ENCODE measurements at regions not wholly inside any gene's neighbourhood (a gene's known extent, or its start where the extent isn't known, plus 50 kb on each side); places are given as distances from the start of the nearest gene placed in this dataset.

DNA sequence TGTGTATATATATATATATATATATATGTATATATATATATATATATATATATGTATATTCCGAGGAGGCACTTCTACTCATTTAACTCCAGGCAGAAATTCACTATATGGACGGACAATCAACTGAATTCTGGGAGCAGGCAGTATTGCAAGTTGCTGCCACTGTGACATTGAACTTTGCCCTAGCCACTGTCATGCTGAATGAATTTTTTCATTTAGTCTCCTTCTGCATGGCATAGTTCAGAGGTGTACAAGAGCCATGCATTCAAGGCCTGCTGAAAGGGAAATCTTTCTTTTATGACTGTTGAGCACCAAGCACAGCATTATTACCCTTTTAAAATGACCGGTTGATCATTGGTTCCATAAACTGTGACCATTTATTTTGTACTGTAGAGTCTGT lies 176.2 kb upstream of the THRB start:
- TF ChIP-seq, protein P1, sequence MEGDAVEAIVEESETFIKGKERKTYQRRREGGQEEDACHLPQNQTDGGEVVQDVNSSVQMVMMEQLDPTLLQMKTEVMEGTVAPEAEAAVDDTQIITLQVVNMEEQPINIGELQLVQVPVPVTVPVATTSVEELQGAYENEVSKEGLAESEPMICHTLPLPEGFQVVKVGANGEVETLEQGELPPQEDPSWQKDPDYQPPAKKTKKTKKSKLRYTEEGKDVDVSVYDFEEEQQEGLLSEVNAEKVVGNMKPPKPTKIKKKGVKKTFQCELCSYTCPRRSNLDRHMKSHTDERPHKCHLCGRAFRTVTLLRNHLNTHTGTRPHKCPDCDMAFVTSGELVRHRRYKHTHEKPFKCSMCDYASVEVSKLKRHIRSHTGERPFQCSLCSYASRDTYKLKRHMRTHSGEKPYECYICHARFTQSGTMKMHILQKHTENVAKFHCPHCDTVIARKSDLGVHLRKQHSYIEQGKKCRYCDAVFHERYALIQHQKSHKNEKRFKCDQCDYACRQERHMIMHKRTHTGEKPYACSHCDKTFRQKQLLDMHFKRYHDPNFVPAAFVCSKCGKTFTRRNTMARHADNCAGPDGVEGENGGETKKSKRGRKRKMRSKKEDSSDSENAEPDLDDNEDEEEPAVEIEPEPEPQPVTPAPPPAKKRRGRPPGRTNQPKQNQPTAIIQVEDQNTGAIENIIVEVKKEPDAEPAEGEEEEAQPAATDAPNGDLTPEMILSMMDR (conservative IDR thresholded peaks at IDR 0.05; ENCODE audit: low read length): no peak
- TF ChIP-seq EZH2phosphoT487 (IDR thresholded peaks at IDR 0.05; ENCODE audit: borderline replicate concordance, low read depth, low read length): no peak
- Histone ChIP-seq H3K9me2 (ENCODE audit: insufficient read depth, low read length) (no peaks in the 10 kb centered on the region), H3K4me3 (ENCODE audit: low read depth, low read length, poor library complexity, severe bottlenecking) (no peak overlapping the region), H3K4me2 (ENCODE audit: low read length) (no peak overlapping the region), H3K79me2 (ENCODE audit: insufficient read depth, low read depth, low read length) (no peaks in the 10 kb centered on the region), H3K27ac (ENCODE audit: low read depth, low read length, poor library complexity, severe bottlenecking) (no peak overlapping the region), H3K9me3 (ENCODE audit: low read length) (no peaks in the 10 kb centered on the region), H3K36me3 (ENCODE audit: insufficient read depth, low read length) (no peaks in the 10 kb centered on the region), H2AFZ (ENCODE audit: low read length) (no peak overlapping the region), H4K20me1 (ENCODE audit: insufficient read depth, low read length) (no peaks in the 10 kb centered on the region), H3K4me1 (ENCODE audit: insufficient read depth, low read length, poor library complexity, severe bottlenecking) (no peaks in the 10 kb centered on the region)
- intact Hi-C loops (cut with micrococcal nuclease; ENCODE audit: unreplicated experiment): no loop called here
- BruUV-seq (replicated peaks): no TSS peak
- DNase-seq (ENCODE audit: low spot score): no peak
- ChIA-PET POLR2A (no interaction called here), CTCF (ENCODE audit: unreplicated experiment) (no interaction called here)

DNA sequence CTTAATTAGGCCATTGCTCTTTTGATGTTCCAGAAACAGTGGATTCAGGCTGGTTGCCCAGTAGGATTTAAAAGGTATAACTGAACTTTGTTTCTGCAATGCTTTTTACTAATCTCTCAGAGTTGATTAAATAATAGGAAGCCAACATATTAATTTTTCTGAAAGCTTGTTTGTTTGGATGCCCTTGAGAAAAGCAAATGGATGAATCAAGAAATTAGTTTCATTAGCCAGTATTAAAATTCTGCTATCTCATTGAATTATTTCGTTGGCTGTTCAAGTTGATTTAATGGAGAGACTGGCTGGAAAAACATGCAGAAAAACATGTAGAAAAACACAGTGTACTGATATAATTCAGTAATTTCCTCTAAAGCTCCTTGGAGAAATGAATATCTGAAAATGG lies 178.9 kb upstream of the THRB start:
- no peak overlapping the region for H3K4me2 ChIP-seq (ENCODE audit: low read length)
- no peak overlapping the region for H3K27ac ChIP-seq (ENCODE audit: low read depth, low read length, poor library complexity, severe bottlenecking)
- intact Hi-C loops (cut with micrococcal nuclease; ENCODE audit: unreplicated experiment): no loop called here
- no peak for DNase-seq (ENCODE audit: low spot score)
- no peaks in the 10 kb centered on the region for H3K9me3 ChIP-seq (ENCODE audit: low read length)
- H2AFZ ChIP-seq (ENCODE audit: low read length): no peak overlapping the region
- H4K20me1 ChIP-seq (ENCODE audit: insufficient read depth, low read length): no peaks in the 10 kb centered on the region
- ChIA-PET POLR2A (interaction anchor here (0.5 to 0.7 kb wide), 2 partner anchors 603 to 801 kb away, joined by 4 read pairs; no protein-coding TSS in a partner anchor), CTCF (ENCODE audit: unreplicated experiment) (no interaction called here)
- no peaks in the 10 kb centered on the region for H3K4me1 ChIP-seq (ENCODE audit: insufficient read depth, low read length, poor library complexity, severe bottlenecking)
- H3K36me3 ChIP-seq (ENCODE audit: insufficient read depth, low read length): no peaks in the 10 kb centered on the region
- H3K9me2 ChIP-seq (ENCODE audit: insufficient read depth, low read length): no peaks in the 10 kb centered on the region
- H3K79me2 ChIP-seq (ENCODE audit: insufficient read depth, low read depth, low read length): no peaks in the 10 kb centered on the region
- TF ChIP-seq, protein P1 (conservative IDR thresholded peaks at IDR 0.05; ENCODE audit: low read length): no peak
- TF ChIP-seq EZH2phosphoT487 (IDR thresholded peaks at IDR 0.05; ENCODE audit: borderline replicate concordance, low read depth, low read length): no peak
- no peak overlapping the region for H3K4me3 ChIP-seq (ENCODE audit: low read depth, low read length, poor library complexity, severe bottlenecking)
- no TSS peak for BruUV-seq (replicated peaks)

DNA sequence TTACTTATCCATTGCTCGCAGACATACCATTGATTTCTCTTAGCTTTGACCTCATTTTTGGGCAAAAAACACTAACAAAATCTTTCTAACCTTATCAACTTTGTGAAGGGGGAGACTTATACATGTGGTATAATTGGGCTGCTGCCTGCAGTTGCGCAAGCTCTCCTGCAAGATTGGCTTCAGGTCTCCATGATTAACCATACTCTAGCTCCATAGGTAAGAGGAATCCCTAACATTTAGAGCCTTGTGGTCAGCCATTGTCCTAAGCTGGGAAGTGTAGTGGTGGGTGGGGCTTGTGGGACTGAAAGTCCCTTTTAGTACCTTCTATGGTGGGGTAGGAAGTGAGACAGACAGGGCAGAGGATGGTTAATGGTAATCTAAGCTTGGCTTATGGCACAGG lies 179.6 kb upstream of the THRB start:
- Histone ChIP-seq H3K4me2 (ENCODE audit: low read length) (no peak overlapping the region), H4K20me1 (ENCODE audit: insufficient read depth, low read length) (no peaks in the 10 kb centered on the region), H3K4me3 (ENCODE audit: low read depth, low read length, poor library complexity, severe bottlenecking) (no peak overlapping the region), H3K79me2 (ENCODE audit: insufficient read depth, low read depth, low read length) (no peaks in the 10 kb centered on the region), H3K4me1 (ENCODE audit: insufficient read depth, low read length, poor library complexity, severe bottlenecking) (no peaks in the 10 kb centered on the region), H3K9me3 (ENCODE audit: low read length) (no peaks in the 10 kb centered on the region), H3K9me2 (ENCODE audit: insufficient read depth, low read length) (no peaks in the 10 kb centered on the region), H3K36me3 (ENCODE audit: insufficient read depth, low read length) (no peaks in the 10 kb centered on the region), H2AFZ (ENCODE audit: low read length) (no peak overlapping the region), H3K27ac (ENCODE audit: low read depth, low read length, poor library complexity, severe bottlenecking) (no peak overlapping the region)
- ChIA-PET POLR2A (no interaction called here), CTCF (ENCODE audit: unreplicated experiment) (no interaction called here)
- intact Hi-C loops (cut with micrococcal nuclease; ENCODE audit: unreplicated experiment): no loop called here
- BruUV-seq (replicated peaks): no TSS peak
- no peak for TF ChIP-seq EZH2phosphoT487 (IDR thresholded peaks at IDR 0.05; ENCODE audit: borderline replicate concordance, low read depth, low read length)
- TF ChIP-seq, protein P1 (conservative IDR thresholded peaks at IDR 0.05; ENCODE audit: low read length): no peak
- no peak for DNase-seq (ENCODE audit: low spot score)

Measured in OCI-LY7 (cell line).